GM18861 (cell line): ENCODE measurements at regions not wholly inside any gene's neighbourhood (a gene's known extent, or its start where the extent isn't known, plus 50 kb on each side); places are given as distances from the start of the nearest gene placed in this dataset.
"Not testable (repeated sequence)": the region's sequence is repeated elsewhere in the genome, so short reads cannot be mapped to it uniquely, and the experiment has no call there.

ENCODE experiments used
- ATAC-seq: cut with Tn5 transposase; IDR thresholded peaks from one replicate; pipeline ENCODE4 v1.9.1; 2021; ENCODE audit not compliant: unreplicated experiment

GRCh38 chr12:23141335-23141734, 516.4 kb downstream of the ETNK1 start:
- no peak for ATAC-seq

- not testable (repeated sequence) for ATAC-seq
Observed at GRCh38 chr12:23146070-23146469, 521.1 kb downstream of the ETNK1 start.

GRCh38 chr12:23168459-23168858, 543.5 kb downstream of the ETNK1 start:
- no peak for ATAC-seq

- ATAC-seq: no peak
Observed at GRCh38 chr12:23169012-23169695, 544.2 kb downstream of the ETNK1 start.

- no peak for ATAC-seq
Observed at GRCh38 chr12:23169696-23170013, 544.7 kb downstream of the ETNK1 start.

GRCh38 chr12:23174917-23175316, 549.9 kb downstream of the ETNK1 start:
- no peak for ATAC-seq

- ATAC-seq: no peak
Observed at GRCh38 chr12:23185346-23185745, 560.4 kb downstream of the ETNK1 start.

- no peak for ATAC-seq
Observed at GRCh38 chr12:23186950-23187349, 562.0 kb downstream of the ETNK1 start.

DNA sequence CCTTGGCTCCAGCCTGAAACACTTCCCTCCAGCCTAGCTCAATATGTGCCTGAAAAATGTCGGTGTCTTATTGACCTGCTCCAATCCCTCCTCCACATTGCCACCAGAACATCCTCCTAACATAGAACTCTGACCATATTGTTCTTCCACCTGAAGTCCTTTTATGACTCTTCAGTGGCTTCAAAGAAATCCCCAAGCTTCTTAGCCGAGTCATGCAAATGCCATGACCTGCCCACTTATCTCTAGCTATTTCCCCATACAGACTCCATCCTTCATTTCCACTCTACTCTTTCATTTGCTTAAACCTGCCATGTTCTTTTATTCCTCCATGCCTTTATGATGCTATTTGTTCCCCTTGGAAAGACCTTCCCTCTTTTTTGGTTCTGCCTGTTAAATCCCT, 568.6 kb downstream of the ETNK1 start:
- no peak for ATAC-seq

- ATAC-seq: no peak
Observed at GRCh38 chr12:23197266-23197665, 572.3 kb downstream of the ETNK1 start.

GRCh38 chr12:23202728-23203127, 577.8 kb downstream of the ETNK1 start:
- ATAC-seq: no peak

GRCh38 chr12:23204933-23205778, 580.2 kb downstream of the ETNK1 start:
- ATAC-seq: peak; percentile 84

DNA sequence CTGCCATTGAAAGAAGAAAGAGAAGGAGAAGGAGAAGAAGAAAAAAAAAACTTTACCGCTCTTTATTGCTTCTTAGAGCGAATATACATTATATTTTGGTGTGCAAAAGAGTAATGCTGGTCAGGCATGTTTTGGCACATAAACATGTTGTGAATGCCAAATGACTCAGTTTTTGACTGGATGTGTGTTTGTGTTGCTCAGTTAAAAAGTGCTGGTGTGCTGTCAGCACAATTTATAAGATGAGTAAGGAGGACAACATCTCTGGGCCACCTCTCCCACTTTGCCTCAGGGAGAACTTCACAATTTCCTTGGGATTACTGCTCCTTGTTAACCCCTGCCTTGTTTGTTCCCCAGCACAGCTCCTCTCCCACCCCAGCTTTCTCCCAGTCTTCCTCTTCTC, 584.8 kb downstream of the ETNK1 start:
- no peak for ATAC-seq

DNA sequence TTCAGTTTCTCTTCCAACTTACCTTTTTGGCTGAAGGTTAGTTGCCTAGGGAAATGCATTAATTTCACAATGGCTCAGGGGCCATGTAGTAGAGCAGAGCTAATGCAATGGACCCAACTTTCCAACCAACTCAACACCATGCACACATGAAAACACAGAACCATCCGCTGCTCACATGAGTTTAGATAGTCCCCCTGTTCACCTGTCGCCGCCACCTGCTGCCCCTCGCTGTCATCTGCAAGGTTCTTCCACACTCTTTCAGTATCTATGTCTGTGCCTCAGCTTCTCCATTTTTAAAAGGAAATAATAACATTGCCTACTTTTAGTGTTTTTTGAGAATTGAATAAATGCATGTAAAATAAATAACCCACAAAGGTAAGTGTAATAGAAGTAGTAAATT, 585.6 kb downstream of the ETNK1 start:
- no peak for ATAC-seq

DNA sequence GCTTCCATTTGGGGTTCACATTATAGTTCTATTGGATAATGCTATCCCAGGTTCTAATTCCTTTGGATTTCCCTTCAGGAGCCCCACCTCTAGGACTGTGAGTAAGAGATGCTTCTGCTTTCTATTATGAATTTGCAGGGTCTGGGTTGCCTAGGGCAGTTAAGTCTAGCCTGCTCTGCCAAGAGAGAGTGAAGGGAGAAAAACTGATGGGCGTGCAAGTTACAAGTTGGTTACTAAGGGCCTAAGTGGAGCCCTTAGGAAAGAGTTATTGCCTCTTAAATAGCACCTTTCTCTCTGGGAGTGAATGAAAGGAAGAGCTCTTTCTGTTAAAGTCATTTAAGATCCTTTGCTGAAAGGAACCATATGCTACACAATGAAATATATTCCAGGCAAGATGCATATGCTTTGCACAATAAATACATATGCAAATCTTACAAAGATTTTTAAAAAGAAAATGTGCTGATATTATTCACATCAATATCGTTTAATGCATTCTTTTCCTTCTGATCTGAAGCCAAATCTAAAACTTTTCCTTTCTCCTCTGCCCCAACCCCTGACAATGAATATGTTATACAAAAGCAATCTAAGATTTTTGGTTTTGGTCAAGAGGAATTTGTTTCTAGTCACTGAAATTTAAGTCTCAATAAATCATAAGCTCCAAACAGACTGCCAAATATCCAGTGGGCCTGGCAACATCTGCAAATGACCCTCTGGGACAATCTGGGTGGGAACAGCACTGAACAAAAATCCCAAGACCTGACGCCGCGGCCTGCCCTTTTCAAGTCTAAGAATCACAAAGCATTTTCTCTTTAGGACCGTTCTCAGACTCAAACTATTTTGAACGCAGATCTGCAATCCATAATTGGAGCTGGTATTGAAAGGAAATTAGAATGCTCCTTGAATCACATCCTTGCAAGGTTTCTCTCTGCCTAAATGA, 586.7 kb downstream of the ETNK1 start:
- ATAC-seq: no peak

DNA sequence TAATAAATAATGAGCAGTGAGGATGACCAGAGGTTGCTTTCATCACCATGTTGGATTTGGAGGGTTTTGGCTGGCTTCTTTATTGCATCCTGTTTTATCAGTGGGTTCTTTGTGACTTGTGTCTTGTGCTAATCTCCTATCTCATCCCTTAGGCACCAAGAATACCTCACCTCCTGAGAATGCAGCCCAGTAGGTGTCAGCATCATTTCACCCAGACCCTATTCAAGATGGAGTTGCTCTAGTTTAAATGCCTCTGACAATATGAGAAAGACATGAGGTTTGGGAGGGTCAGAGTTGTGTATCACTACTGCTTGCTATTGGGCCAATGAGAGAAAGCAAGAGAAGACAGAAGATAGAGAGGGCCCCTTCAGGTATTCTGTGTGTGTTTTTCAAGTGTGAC, 592.2 kb downstream of the ETNK1 start:
- ATAC-seq: no peak

- no peak for ATAC-seq
Observed at GRCh38 chr12:23217667-23218066, 592.7 kb downstream of the ETNK1 start.

GRCh38 chr12:23221066-23221465, 596.1 kb downstream of the ETNK1 start:
- ATAC-seq: no peak

DNA sequence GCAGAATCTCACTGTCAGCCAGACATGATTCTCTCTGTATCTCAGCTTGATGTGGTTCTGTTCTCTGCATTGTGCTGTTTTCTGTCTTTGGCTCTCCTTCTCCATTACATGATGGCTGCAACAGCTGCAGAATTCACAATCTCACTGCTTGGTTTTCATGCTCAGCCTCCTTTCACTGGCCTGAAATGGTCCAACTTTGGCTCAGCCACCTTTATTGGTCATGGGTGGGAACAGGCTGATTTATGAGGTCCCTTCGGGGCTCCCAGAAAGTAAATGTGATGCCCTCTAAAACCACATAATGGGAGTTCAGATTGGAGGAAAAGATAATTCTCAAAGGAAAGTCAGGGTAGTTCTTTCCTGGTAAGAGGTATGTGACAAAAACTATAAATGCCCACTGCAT, 597.0 kb downstream of the ETNK1 start:
- no peak for ATAC-seq

GRCh38 chr12:23222801-23223200, 597.8 kb downstream of the ETNK1 start:
- no peak for ATAC-seq

DNA sequence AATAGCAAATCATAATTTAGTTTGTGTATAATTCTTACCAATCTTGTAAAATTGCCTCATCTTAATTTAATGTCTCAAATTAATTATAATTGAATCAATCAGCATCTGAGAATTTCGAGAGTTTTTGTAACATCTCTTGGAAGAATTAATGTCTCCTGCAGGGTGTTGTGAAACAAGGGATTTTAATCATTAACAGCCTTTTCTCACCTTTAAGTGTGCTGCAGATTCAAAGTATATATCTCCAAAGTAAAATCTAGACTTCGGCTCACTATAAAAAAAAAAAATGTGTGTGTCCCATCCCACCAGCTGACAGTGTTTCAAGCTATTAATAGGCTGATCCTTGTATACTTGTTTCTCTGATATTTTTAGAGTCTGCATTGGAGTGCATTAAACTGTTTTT, 603.1 kb downstream of the ETNK1 start:
- ATAC-seq: no peak

GRCh38 chr12:23230899-23231298, 605.9 kb downstream of the ETNK1 start:
- no peak for ATAC-seq
